Ishikawa (cell line): ENCODE measurements at regions not wholly inside any gene's neighbourhood (a gene's known extent, or its start where the extent isn't known, plus 50 kb on each side); places are given as distances from the start of the nearest gene placed in this dataset.

Experiments
- CEBPB ChIP-seq: IDR thresholded peaks from 2 replicates; pipeline ENCODE4 v1.6.1; 2012
- CREB1 ChIP-seq: IDR thresholded peaks from 2 replicates; pipeline ENCODE4 v1.6.1; 2012; ENCODE audit warnings: low read depth
- EGR1 ChIP-seq: IDR thresholded peaks from 2 replicates; pipeline ENCODE4 v1.6.1; 2012
- EP300 ChIP-seq: IDR thresholded peaks from 2 replicates; pipeline ENCODE4 v1.6.1; 2012; ENCODE audit warnings: borderline replicate concordance
- FOXM1 ChIP-seq: IDR thresholded peaks from 2 replicates; pipeline ENCODE4 v1.6.1; 2012; ENCODE audit warnings: low read depth, borderline replicate concordance
- MAX ChIP-seq: IDR thresholded peaks from 2 replicates; pipeline ENCODE4 v1.6.1; 2012
- NFIC ChIP-seq: IDR thresholded peaks from 2 replicates; pipeline ENCODE4 v1.6.1; 2012
- RAD21 ChIP-seq: IDR thresholded peaks from 2 replicates; pipeline ENCODE4 v1.6.1; 2012; ENCODE audit warnings: low read depth
- REST ChIP-seq: IDR thresholded peaks from 2 replicates; pipeline ENCODE4 v1.6.1; 2012; ENCODE audit warnings: low read depth, mild to moderate bottlenecking
- TAF1 ChIP-seq: IDR thresholded peaks from 2 replicates; pipeline ENCODE4 v1.6.1; 2012; ENCODE audit warnings: low read depth, mild to moderate bottlenecking
- TCF12 ChIP-seq: IDR thresholded peaks from 2 replicates; pipeline ENCODE4 v1.6.1; 2012; ENCODE audit warnings: low read depth
- TEAD4 ChIP-seq: IDR thresholded peaks from 2 replicates; pipeline ENCODE4 v1.6.1; 2012
- USF1 ChIP-seq: IDR thresholded peaks from 2 replicates; pipeline ENCODE4 v1.6.1; 2012
- YY1 ChIP-seq: IDR thresholded peaks from 2 replicates; pipeline ENCODE4 v1.6.1; 2012; ENCODE audit warnings: low read depth
- ZBTB7A ChIP-seq: IDR thresholded peaks from 2 replicates; pipeline ENCODE4 v1.6.1; 2012; ENCODE audit warnings: low read depth

GRCh38 chr5:58327289-58327688 is 132.6 kb downstream of the PLK2 start:
- no peak for TF ChIP-seq FOXM1
- TF ChIP-seq NFIC, result no peak
- TF ChIP-seq YY1, result no peak
- TF ChIP-seq EGR1, result no peak
- TF ChIP-seq CEBPB, result no peak
- TF ChIP-seq REST, result no peak
- no peak for TF ChIP-seq ZBTB7A
- no peak for TF ChIP-seq RAD21
- TF ChIP-seq USF1, result no peak
- no peak for TF ChIP-seq EP300
- TF ChIP-seq TAF1, result no peak
- TF ChIP-seq TCF12, result no peak
- TF ChIP-seq TEAD4, result no peak
- TF ChIP-seq MAX, result no peak
- TF ChIP-seq CREB1, result no peak

- TF ChIP-seq EGR1 (no peak), USF1 (no peak), NFIC (no peak), MAX (no peak), REST (no peak), CREB1 (no peak), EP300 (no peak), TCF12 (no peak), RAD21 (no peak), CEBPB (no peak), ZBTB7A (no peak)
These were observed 133.9 kb downstream of the PLK2 start for GRCh38 chr5:58326022-58326421.

- TF ChIP-seq TAF1 (no peak), USF1 (no peak), EGR1 (no peak), CEBPB (no peak), TEAD4 (no peak), EP300 (no peak)
These were observed 137.4 kb downstream of the PLK2 start for GRCh38 chr5:58322453-58322852.

GRCh38 chr5:58318468-58318867 is 141.4 kb downstream of the PLK2 start:
- TF ChIP-seq REST, result no peak
- no peak for TF ChIP-seq YY1
- TF ChIP-seq MAX, result no peak
- TF ChIP-seq TEAD4, result no peak
- TF ChIP-seq USF1, result no peak
- TF ChIP-seq NFIC, result no peak
- no peak for TF ChIP-seq CREB1
- no peak for TF ChIP-seq EP300
- no peak for TF ChIP-seq EGR1
- TF ChIP-seq TAF1, result no peak
- no peak for TF ChIP-seq RAD21
- TF ChIP-seq CEBPB, result no peak
- no peak for TF ChIP-seq ZBTB7A
- TF ChIP-seq TCF12, result no peak
- no peak for TF ChIP-seq FOXM1
